GM13976 (cell line): ENCODE measurements at regions not wholly inside any gene's neighbourhood (a gene's known extent, or its start where the extent isn't known, plus 50 kb on each side); places are given as distances from the start of the nearest gene placed in this dataset.
"Not testable (repeated sequence)": the region's sequence is repeated elsewhere in the genome, so short reads cannot be mapped to it uniquely, and the experiment has no call there.

Experiments used
- DNase-seq: peaks from one replicate; pipeline ENCODE4 v3.0.0; 2012; ENCODE audit warnings: low spot score
- CTCF ChIP-seq: IDR thresholded peaks from 2 replicates; pipeline ENCODE4 v1.5.1; 2012; ENCODE audit warnings: borderline replicate concordance, mild to moderate bottlenecking; ENCODE audit not compliant: insufficient read depth; ENCODE audit errors: extremely low read depth, missing control alignments, control extremely low read depth
- in situ Hi-C: fragments of 300-500 bp; cut with MboI; formaldehyde crosslinking; loops from one replicate; pipeline ENCODE4 v1.12.0; 2022; ENCODE audit warnings: low sequenced_read_pairs, mixed read lengths, inconsistent platforms; ENCODE audit not compliant: unreplicated experiment

- DNase-seq: no peak
- TF ChIP-seq CTCF: no peak
- in situ Hi-C loops: no loop called here
These were observed 73.1 kb upstream of the AMN1 start for GRCh38 chr12:31801872-31802271.

GRCh38 chr12:31797230-31797872 lies 68.5 kb upstream of the AMN1 start:
- TF ChIP-seq CTCF: no peak
- no peak for DNase-seq
- in situ Hi-C loops: no loop called here

- no peak for DNase-seq
- no peak for TF ChIP-seq CTCF
- in situ Hi-C loops: no loop called here
These were observed 67.6 kb upstream of the AMN1 start for GRCh38 chr12:31796270-31796951.

DNA sequence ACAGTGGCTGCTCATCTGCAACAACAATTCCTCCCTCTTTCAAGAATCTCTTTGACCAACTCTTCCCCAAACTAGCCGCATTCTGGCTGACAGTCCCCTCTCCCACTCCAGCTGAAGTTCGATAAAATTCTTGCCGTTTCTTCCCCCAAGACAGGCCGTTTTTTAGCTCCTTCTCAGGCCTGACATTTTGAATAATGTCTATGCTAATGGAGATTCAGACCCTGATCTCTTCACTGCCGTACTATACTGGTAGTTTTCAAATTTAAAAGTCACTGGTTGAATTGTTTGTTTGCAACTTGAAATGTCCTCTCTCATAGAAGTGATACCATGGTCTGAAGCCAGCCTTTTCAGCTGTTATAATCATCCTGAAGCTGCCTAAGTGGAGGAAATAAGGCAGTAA lies 65.9 kb upstream of the AMN1 start:
- TF ChIP-seq CTCF: no peak
- in situ Hi-C loops: no loop called here
- no peak for DNase-seq

- in situ Hi-C loops, DNase-seq: not testable (repeated sequence)
These were observed 62.4 kb upstream of the AMN1 start for GRCh38 chr12:31791265-31791664.

- no peak for TF ChIP-seq CTCF
These were observed 61.9 kb upstream of the AMN1 start for GRCh38 chr12:31790759-31791158.

GRCh38 chr12:31785318-31785717 lies 56.5 kb upstream of the AMN1 start:
- in situ Hi-C loops: no loop called here
- TF ChIP-seq CTCF: no peak
- DNase-seq: no peak

More at GRCh38 chr12:31790759-31791158, 61.9 kb upstream of the AMN1 start:
- in situ Hi-C loops: no loop called here
- no peak for DNase-seq
